AG04449 (cell line): ENCODE measurements at regions not wholly inside any gene's neighbourhood (a gene's known extent, or its start where the extent isn't known, plus 50 kb on each side); places are given as distances from the start of the nearest gene placed in this dataset.

Source experiments
- CTCF ChIA-PET: fragments of 350-600 bp; formaldehyde crosslinking; extraction: SDS; loops from one replicate; lab custom pipeline; 2021; ENCODE audit warnings: antibody characterized with exemption; lab: Yijun Ruan, JAX
- POLR2A ChIA-PET: fragments of 400-600, 350-600 bp; formaldehyde crosslinking; extraction: SDS; loops from one replicate; lab custom pipeline; 2020; ENCODE audit warnings: antibody characterized with exemption, inconsistent platforms; lab: Yijun Ruan, JAX
- DNase-seq: peaks from one replicate; pipeline ENCODE4 v3.0.0-alpha.2; 2010; ENCODE audit warnings: low read depth, low spot score
- H3K4me3 ChIP-seq: 2 replicates; pipeline ENCODE4 v1.5.1; 2011; ENCODE audit warnings: low read depth, mild to moderate bottlenecking, control low read depth, low read length
- TF ChIP-seq, protein P1 (sequence below): IDR thresholded peaks from one replicate; pipeline ENCODE4 v1.5.1; 2011; ENCODE audit warnings: mild to moderate bottlenecking, moderate library complexity, low read length, control low read depth, inconsistent platforms; ENCODE audit not compliant: insufficient read depth; ENCODE audit errors: missing control alignments

DNA sequence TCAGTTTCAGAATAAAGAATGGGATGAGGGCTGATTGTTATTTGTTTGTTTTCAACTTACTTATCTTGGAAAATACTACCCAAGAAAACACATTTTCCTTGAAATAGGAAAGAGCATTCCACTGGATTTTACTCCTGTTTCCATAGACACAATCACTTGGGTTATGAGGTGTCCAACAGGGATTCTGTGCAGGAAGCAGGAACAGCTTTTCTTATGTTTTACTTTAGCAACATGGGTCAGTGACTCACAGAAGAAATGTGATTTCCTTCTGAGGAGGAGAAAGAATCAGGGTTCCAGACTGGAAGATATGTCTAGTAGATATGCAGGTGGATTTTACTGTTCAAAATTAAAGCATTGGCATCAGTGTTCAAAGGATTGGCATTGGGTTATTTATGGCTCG, 180.8 kb upstream of the GPC6 start:
- no peak overlapping the region for H3K4me3 ChIP-seq
- DNase-seq: no peak
- ChIA-PET POLR2A (no interaction called here), CTCF (no interaction called here)
- TF ChIP-seq, protein P1, sequence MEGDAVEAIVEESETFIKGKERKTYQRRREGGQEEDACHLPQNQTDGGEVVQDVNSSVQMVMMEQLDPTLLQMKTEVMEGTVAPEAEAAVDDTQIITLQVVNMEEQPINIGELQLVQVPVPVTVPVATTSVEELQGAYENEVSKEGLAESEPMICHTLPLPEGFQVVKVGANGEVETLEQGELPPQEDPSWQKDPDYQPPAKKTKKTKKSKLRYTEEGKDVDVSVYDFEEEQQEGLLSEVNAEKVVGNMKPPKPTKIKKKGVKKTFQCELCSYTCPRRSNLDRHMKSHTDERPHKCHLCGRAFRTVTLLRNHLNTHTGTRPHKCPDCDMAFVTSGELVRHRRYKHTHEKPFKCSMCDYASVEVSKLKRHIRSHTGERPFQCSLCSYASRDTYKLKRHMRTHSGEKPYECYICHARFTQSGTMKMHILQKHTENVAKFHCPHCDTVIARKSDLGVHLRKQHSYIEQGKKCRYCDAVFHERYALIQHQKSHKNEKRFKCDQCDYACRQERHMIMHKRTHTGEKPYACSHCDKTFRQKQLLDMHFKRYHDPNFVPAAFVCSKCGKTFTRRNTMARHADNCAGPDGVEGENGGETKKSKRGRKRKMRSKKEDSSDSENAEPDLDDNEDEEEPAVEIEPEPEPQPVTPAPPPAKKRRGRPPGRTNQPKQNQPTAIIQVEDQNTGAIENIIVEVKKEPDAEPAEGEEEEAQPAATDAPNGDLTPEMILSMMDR: no peak

DNA sequence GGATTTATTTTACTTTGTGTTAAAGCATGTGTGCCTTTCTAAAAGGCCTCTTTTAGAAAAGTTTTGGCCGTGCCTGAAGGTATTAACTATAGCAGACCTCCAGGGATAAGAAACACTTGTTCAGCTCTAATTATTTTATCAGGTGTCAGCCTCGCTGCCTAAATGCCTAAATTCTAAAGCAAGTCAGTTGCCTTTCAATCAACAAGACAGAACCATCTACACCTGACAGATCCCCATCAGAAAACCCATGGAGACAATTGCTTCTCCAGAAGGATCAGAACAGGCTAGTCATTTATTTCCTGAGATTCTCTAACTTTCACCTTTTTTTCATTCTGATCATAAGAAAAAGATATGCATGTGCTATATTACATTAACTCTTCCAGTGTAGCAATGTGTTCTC, 171.4 kb upstream of the GPC6 start:
- DNase-seq: no peak
- TF ChIP-seq, protein P1: no peak
- ChIA-PET POLR2A (no interaction called here), CTCF (no interaction called here)
- no peak overlapping the region for H3K4me3 ChIP-seq

DNA sequence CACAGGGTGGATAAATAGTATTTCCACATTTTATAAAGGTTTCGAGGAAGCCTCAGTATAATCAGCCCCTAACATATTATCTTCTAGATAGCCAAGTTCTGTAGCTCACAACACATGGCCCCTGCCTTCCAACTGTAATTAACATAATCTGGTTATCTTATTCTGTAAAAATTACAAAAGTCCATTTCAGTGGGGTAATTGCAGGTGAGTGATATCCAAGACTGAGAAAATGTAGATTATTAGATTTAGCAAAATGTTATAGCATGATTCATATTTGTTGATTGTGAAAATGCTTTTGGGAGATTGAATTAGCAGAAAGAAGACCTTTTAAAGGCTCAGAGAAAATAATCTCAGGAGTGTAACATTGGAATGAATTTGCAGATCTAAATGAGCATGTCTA, 168.3 kb upstream of the GPC6 start:
- TF ChIP-seq, protein P1: no peak
- ChIA-PET CTCF (no interaction called here), POLR2A (no interaction called here)
- no peak for DNase-seq
- no peak overlapping the region for H3K4me3 ChIP-seq

DNA sequence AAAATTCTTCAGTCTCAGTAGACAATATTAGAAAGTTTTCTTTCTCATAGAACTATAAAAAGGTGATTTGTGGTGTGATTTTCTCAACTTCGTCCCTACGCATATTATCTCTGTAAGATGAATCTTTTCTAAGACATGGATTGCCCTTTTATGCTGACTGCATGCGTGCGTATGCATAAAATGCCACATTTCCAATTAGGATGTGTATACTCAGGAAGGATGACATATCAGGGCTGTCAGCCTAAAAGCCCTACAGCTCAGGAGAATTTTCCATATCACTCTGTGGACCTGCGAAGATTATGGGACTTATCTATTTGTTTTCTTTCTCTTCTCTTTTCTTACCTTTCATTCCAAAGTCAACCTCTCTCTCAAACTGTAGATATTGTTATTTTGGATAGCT, 166.5 kb upstream of the GPC6 start:
- H3K4me3 ChIP-seq: no peak overlapping the region
- ChIA-PET POLR2A (no interaction called here), CTCF (no interaction called here)
- TF ChIP-seq, protein P1: no peak
- no peak for DNase-seq

DNA sequence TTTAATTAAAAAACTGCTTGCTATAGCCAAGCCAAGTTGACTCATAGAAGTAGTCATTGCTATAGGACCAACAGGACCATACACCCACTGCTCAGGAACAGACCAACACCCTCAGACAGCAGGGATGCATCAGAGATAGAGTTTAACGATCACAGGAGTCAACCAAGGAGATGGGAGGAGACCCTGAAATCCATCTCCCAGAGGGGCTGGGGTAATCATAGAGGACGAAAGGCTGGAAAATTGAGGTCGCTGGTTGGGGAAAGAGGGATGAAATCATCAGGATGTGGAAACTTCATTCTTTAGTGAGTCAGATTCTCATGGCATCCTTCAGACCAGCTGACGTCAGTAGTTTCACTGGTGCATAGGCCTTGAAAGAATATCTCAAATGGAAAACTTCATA, 160.4 kb upstream of the GPC6 start:
- no peak for DNase-seq
- POLR2A ChIA-PET: no interaction called here
- no peak overlapping the region for H3K4me3 ChIP-seq
- CTCF ChIA-PET: no interaction called here
- TF ChIP-seq, protein P1: no peak

DNA sequence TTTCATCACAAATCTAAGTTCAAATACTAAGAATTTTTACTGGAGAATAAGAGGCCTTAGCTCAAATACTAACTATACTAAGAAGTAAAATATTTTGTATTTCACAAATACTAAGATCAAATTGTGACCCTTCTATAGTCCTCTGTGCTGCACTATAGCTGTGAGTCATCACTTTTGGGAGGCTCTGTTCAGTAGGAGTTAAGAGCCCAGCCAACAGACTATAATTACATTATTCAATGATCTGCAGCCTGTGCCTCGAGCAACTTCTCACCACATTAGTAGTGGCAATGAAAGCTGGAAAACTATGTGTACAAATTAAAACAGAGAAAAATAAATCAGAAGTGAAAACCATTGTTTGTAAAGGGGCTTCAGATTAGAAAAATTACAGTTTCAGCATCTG, 147.3 kb upstream of the GPC6 start:
- ChIA-PET POLR2A (no interaction called here), CTCF (no interaction called here)
- TF ChIP-seq, protein P1: no peak
- H3K4me3 ChIP-seq: no peak overlapping the region
- DNase-seq: no peak
